Skeletal muscle satellite cell (primary cell): ENCODE measurements at regions not wholly inside any gene's neighbourhood (a gene's known extent, or its start where the extent isn't known, plus 50 kb on each side); places are given as distances from the start of the nearest gene placed in this dataset.

Experiments
- H3K27me3 ChIP-seq: 2 replicates; pipeline ENCODE4 v1.7.0; 2013; ENCODE audit warnings: low read length; ENCODE audit not compliant: control insufficient read depth, insufficient read depth
- H3K36me3 ChIP-seq: 2 replicates; pipeline ENCODE4 v1.7.0; 2013; ENCODE audit warnings: mild to moderate bottlenecking, control low read depth, low read length; ENCODE audit not compliant: insufficient read depth
- H3K4me1 ChIP-seq: 2 replicates; pipeline ENCODE4 v1.7.0; 2013; ENCODE audit warnings: low read length; ENCODE audit not compliant: control insufficient read depth, insufficient read depth
- H3K4me2 ChIP-seq: 2 replicates; pipeline ENCODE4 v1.7.0; 2013; ENCODE audit warnings: mild to moderate bottlenecking, low read length
- H3K4me3 ChIP-seq: 2 replicates; pipeline ENCODE4 v1.7.0; 2013; ENCODE audit warnings: low read length
- H3K9ac ChIP-seq: 2 replicates; pipeline ENCODE4 v1.7.0; 2013; ENCODE audit warnings: mild to moderate bottlenecking, low read depth, low read length, moderate library complexity
- H3K9me3 ChIP-seq: replicated peaks from 2 replicates; pipeline ENCODE4 v1.7.0; 2013; ENCODE audit warnings: mild to moderate bottlenecking, control low read depth, low read length

- Histone ChIP-seq H3K27me3 (no peaks in the 10 kb centered on the region), H3K36me3 (no peaks in the 10 kb centered on the region), H3K4me1 (no peaks in the 10 kb centered on the region), H3K4me3 (no peak overlapping the region), H3K9me3 (no peaks in the 10 kb centered on the region), H3K4me2 (no peak overlapping the region), H3K9ac (no peak overlapping the region)
Measured at GRCh38 chr6:15775741-15776140, 112.9 kb upstream of the DTNBP1 start.

GRCh38 chr6:15775076-15775634 is 112.3 kb upstream of the DTNBP1 start:
- no peak overlapping the region for H3K9ac ChIP-seq
- H3K4me1 ChIP-seq = no peaks in the 10 kb centered on the region

GRCh38 chr6:15773806-15774410 is 111.1 kb upstream of the DTNBP1 start:
- Histone ChIP-seq H3K9ac (no peak overlapping the region), H3K9me3 (no peaks in the 10 kb centered on the region), H3K4me3 (no peak overlapping the region), H3K27me3 (no peaks in the 10 kb centered on the region), H3K4me2 (no peak overlapping the region), H3K36me3 (no peaks in the 10 kb centered on the region), H3K4me1 (no peaks in the 10 kb centered on the region)

More at GRCh38 chr6:15775076-15775634, 112.3 kb upstream of the DTNBP1 start:
- Histone ChIP-seq H3K4me2 (no peak overlapping the region), H3K9me3 (no peaks in the 10 kb centered on the region), H3K4me3 (no peak overlapping the region), H3K27me3 (no peaks in the 10 kb centered on the region), H3K36me3 (no peaks in the 10 kb centered on the region)

- no peaks in the 10 kb centered on the region for H3K9me3 ChIP-seq
- no peak overlapping the region for H3K9ac ChIP-seq
- H3K36me3 ChIP-seq = no peaks in the 10 kb centered on the region
- no peaks in the 10 kb centered on the region for H3K4me1 ChIP-seq
- no peak overlapping the region for H3K4me3 ChIP-seq
- H3K4me2 ChIP-seq = no peak overlapping the region
- H3K27me3 ChIP-seq = no peaks in the 10 kb centered on the region
Measured at GRCh38 chr6:15770347-15771143, 107.7 kb upstream of the DTNBP1 start.

GRCh38 chr6:15769511-15770018 is 106.7 kb upstream of the DTNBP1 start:
- Histone ChIP-seq H3K4me3 (no peak overlapping the region), H3K36me3 (no peaks in the 10 kb centered on the region), H3K4me2 (no peak overlapping the region), H3K9ac (no peak overlapping the region), H3K27me3 (no peaks in the 10 kb centered on the region), H3K9me3 (no peaks in the 10 kb centered on the region), H3K4me1 (no peaks in the 10 kb centered on the region)

GRCh38 chr6:15768999-15769398 is 106.2 kb upstream of the DTNBP1 start:
- Histone ChIP-seq H3K27me3 (peaks cover 2% of the 10 kb centered on the region), H3K9me3 (no peaks in the 10 kb centered on the region), H3K36me3 (no peaks in the 10 kb centered on the region), H3K9ac (no peak overlapping the region), H3K4me1 (no peaks in the 10 kb centered on the region), H3K4me2 (no peak overlapping the region), H3K4me3 (no peak overlapping the region)

- Histone ChIP-seq H3K36me3 (no peaks in the 10 kb centered on the region), H3K9me3 (no peaks in the 10 kb centered on the region), H3K9ac (no peak overlapping the region), H3K27me3 (peaks cover 4% of the 10 kb centered on the region), H3K4me1 (no peaks in the 10 kb centered on the region), H3K4me2 (no peak overlapping the region), H3K4me3 (no peak overlapping the region)
Measured at GRCh38 chr6:15763837-15764236, 101.0 kb upstream of the DTNBP1 start.

- Histone ChIP-seq H3K4me3 (no peak overlapping the region), H3K36me3 (no peaks in the 10 kb centered on the region), H3K27me3 (peaks cover 4% of the 10 kb centered on the region), H3K9me3 (no peaks in the 10 kb centered on the region), H3K4me1 (no peaks in the 10 kb centered on the region), H3K4me2 (no peak overlapping the region), H3K9ac (no peak overlapping the region)
Measured at GRCh38 chr6:15763364-15763763, 100.5 kb upstream of the DTNBP1 start.

GRCh38 chr6:15761045-15761502 is 98.2 kb upstream of the DTNBP1 start:
- H3K4me1 ChIP-seq = no peaks in the 10 kb centered on the region
- no peak overlapping the region for H3K4me3 ChIP-seq
- no peak overlapping the region for H3K4me2 ChIP-seq

GRCh38 chr6:15758631-15759215 is 95.9 kb upstream of the DTNBP1 start:
- Histone ChIP-seq H3K4me2 (no peak overlapping the region), H3K9me3 (no peaks in the 10 kb centered on the region), H3K27me3 (no peaks in the 10 kb centered on the region), H3K4me3 (no peak overlapping the region), H3K4me1 (no peaks in the 10 kb centered on the region), H3K9ac (no peak overlapping the region), H3K36me3 (no peaks in the 10 kb centered on the region)

More at GRCh38 chr6:15761045-15761502, 98.2 kb upstream of the DTNBP1 start:
- Histone ChIP-seq H3K27me3 (peaks cover 4% of the 10 kb centered on the region), H3K9ac (no peak overlapping the region), H3K36me3 (no peaks in the 10 kb centered on the region), H3K9me3 (no peaks in the 10 kb centered on the region)

- H3K4me1 ChIP-seq = no peaks in the 10 kb centered on the region
- H3K27me3 ChIP-seq = no peaks in the 10 kb centered on the region
- H3K4me2 ChIP-seq = no peak overlapping the region
Measured at GRCh38 chr6:15755526-15755925, 92.7 kb upstream of the DTNBP1 start.

More at GRCh38 chr6:15755526-15755925, 92.7 kb upstream of the DTNBP1 start:
- Histone ChIP-seq H3K9ac (no peak overlapping the region), H3K36me3 (no peaks in the 10 kb centered on the region), H3K4me3 (no peak overlapping the region), H3K9me3 (no peaks in the 10 kb centered on the region)
